ENCODE measurements at regions not wholly inside any gene's neighbourhood (a gene's known extent, or its start where the extent isn't known, plus 50 kb on each side); places are given as distances from the start of the nearest gene placed in this dataset.

DNA sequence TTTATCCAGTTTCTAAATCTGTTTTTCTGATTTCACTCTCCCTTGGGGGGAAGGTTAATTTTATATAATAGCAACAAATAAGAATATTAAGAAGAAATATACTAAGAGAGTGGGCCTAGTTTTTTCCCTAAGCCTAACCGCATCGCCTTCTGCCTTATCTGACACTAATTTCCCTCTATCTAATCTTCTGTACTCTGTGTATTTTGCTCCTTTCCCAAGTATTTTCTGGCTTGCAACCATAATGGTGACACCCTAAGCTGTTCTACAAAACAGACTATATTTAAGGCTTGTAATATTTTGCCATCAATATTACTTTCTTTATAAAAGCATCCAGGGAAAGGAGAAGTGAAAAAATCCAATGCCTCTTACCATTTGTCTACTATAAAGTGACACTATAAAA is 1168.8 kb downstream of the GALC start:
- TF ChIP-seq EZH2phosphoT487 (IDR thresholded peaks at IDR 0.05; ENCODE audit: borderline replicate concordance, low read length) (no peak), CTCF (IDR thresholded peaks at IDR 0.05; ENCODE audit: low read depth, low read length, poor library complexity, severe bottlenecking) (no peak)
- no peaks in the 10 kb centered on the region for H3K79me2 ChIP-seq (ENCODE audit: control insufficient read depth, low read length)
- H3K4me1 ChIP-seq (ENCODE audit: control insufficient read depth, low read length) = no peaks in the 10 kb centered on the region
- no peak overlapping the region for H3K4me2 ChIP-seq (ENCODE audit: low read length)
- no peaks in the 10 kb centered on the region for H3F3A ChIP-seq (ENCODE audit: control insufficient read depth, insufficient read depth)
- H3K9me3 ChIP-seq (ENCODE audit: control insufficient read depth, insufficient read depth, low read length) = no peaks in the 10 kb centered on the region
- H3K9me2 ChIP-seq (replicated peaks; ENCODE audit: control insufficient read depth, low read length) = no peaks in the 10 kb centered on the region
- H3K4me3 ChIP-seq (ENCODE audit: low read length) = no peak overlapping the region
- H3K27me3 ChIP-seq (ENCODE audit: control insufficient read depth, low read length) = no peaks in the 10 kb centered on the region
- H3K27ac ChIP-seq (ENCODE audit: low read depth, low read length) = no peak overlapping the region
- no peaks in the 10 kb centered on the region for H4K20me1 ChIP-seq (ENCODE audit: control insufficient read depth, insufficient read depth, low read depth, low read length)
- H3K36me3 ChIP-seq (ENCODE audit: control insufficient read depth, low read length) = no peaks in the 10 kb centered on the region

DNA sequence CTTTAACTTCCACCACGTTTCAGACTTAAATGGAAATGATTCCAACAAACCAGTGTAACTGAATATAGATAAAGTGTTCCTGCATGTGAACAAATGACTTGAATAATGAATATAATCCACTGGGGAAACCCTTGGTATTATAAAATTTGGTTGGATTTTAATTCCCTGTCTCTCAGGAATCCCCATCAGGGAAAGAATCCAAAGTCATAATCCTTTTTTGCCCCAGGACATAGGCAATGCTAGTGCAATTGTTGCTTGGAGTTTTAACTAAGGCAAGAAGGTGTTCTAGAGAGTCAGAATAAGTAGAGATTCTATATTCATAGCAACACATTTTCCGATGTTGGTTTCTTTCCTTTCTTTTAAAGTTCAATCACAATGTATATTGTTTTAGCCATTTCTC is 1169.4 kb downstream of the GALC start:
- Histone ChIP-seq H3K4me2 (ENCODE audit: low read length) (no peak overlapping the region), H3F3A (ENCODE audit: control insufficient read depth, insufficient read depth) (no peaks in the 10 kb centered on the region), H3K27ac (ENCODE audit: low read depth, low read length) (no peak overlapping the region), H3K9me2 (replicated peaks; ENCODE audit: control insufficient read depth, low read length) (no peaks in the 10 kb centered on the region), H3K9me3 (ENCODE audit: control insufficient read depth, insufficient read depth, low read length) (no peaks in the 10 kb centered on the region), H4K20me1 (ENCODE audit: control insufficient read depth, insufficient read depth, low read depth, low read length) (no peaks in the 10 kb centered on the region), H3K4me1 (ENCODE audit: control insufficient read depth, low read length) (no peaks in the 10 kb centered on the region), H3K4me3 (ENCODE audit: low read length) (no peak overlapping the region), H3K27me3 (ENCODE audit: control insufficient read depth, low read length) (no peaks in the 10 kb centered on the region), H3K79me2 (ENCODE audit: control insufficient read depth, low read length) (no peaks in the 10 kb centered on the region), H3K36me3 (ENCODE audit: control insufficient read depth, low read length) (no peaks in the 10 kb centered on the region)
- TF ChIP-seq CTCF (IDR thresholded peaks at IDR 0.05; ENCODE audit: low read depth, low read length, poor library complexity, severe bottlenecking) (no peak), EZH2phosphoT487 (IDR thresholded peaks at IDR 0.05; ENCODE audit: borderline replicate concordance, low read length) (no peak)

DNA sequence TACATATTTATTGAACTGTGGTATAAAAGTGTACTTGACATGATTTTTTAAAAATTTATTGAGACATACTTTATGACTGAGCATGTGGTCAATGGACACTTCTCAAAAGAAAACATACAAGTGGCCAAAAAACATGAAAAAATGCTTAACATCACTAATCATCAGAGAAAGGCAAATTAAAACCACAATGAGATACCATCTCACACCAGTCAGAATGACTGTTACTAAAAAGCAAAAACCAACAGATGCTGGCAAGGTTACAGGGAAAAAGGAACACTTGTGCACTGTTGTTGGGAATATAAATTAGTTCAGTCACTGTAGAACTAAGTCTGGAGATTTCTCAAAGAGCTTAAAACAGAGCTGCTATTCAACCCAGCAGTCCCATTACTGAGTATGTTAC is 1177.6 kb downstream of the GALC start:
- Histone ChIP-seq H3K4me3 (ENCODE audit: low read length) (no peak overlapping the region), H4K20me1 (ENCODE audit: control insufficient read depth, insufficient read depth, low read depth, low read length) (no peaks in the 10 kb centered on the region), H3K27ac (ENCODE audit: low read depth, low read length) (no peak overlapping the region), H3K4me2 (ENCODE audit: low read length) (no peak overlapping the region), H3K79me2 (ENCODE audit: control insufficient read depth, low read length) (no peaks in the 10 kb centered on the region), H3K27me3 (ENCODE audit: control insufficient read depth, low read length) (no peaks in the 10 kb centered on the region), H3K4me1 (ENCODE audit: control insufficient read depth, low read length) (no peaks in the 10 kb centered on the region), H3F3A (ENCODE audit: control insufficient read depth, insufficient read depth) (no peaks in the 10 kb centered on the region), H3K36me3 (ENCODE audit: control insufficient read depth, low read length) (no peaks in the 10 kb centered on the region), H3K9me2 (replicated peaks; ENCODE audit: control insufficient read depth, low read length) (no peaks in the 10 kb centered on the region), H3K9me3 (ENCODE audit: control insufficient read depth, insufficient read depth, low read length) (no peaks in the 10 kb centered on the region)
- TF ChIP-seq CTCF (IDR thresholded peaks at IDR 0.05; ENCODE audit: low read depth, low read length, poor library complexity, severe bottlenecking) (no peak), EZH2phosphoT487 (IDR thresholded peaks at IDR 0.05; ENCODE audit: borderline replicate concordance, low read length) (no peak)

DNA sequence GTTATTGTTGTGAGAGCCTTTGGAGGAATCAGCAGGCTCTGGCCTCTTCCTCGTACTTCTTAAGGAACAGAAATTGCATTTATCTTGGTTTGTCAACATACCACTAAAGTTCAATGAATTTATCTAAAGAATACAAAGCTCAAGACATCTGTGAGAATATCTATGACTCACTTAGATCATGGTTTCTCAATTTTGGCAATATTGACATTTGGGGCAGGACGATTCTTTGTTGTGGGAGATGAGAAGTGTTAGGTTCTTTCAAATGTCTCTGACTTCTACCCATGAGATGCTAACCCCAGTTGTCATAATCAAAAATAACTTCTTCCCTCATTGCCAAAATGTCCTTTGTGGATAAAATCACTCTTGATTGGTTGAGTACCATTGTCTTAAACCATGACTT is 1190.3 kb downstream of the GALC start:
- Histone ChIP-seq H4K20me1 (ENCODE audit: control insufficient read depth, insufficient read depth, low read depth, low read length) (no peaks in the 10 kb centered on the region), H3K36me3 (ENCODE audit: control insufficient read depth, low read length) (no peaks in the 10 kb centered on the region), H3K4me1 (ENCODE audit: control insufficient read depth, low read length) (no peaks in the 10 kb centered on the region), H3K9me2 (replicated peaks; ENCODE audit: control insufficient read depth, low read length) (no peaks in the 10 kb centered on the region), H3K79me2 (ENCODE audit: control insufficient read depth, low read length) (no peaks in the 10 kb centered on the region), H3K27ac (ENCODE audit: low read depth, low read length) (no peak overlapping the region), H3K27me3 (ENCODE audit: control insufficient read depth, low read length) (no peaks in the 10 kb centered on the region), H3K9me3 (ENCODE audit: control insufficient read depth, insufficient read depth, low read length) (no peaks in the 10 kb centered on the region), H3K4me2 (ENCODE audit: low read length) (no peak overlapping the region), H3F3A (ENCODE audit: control insufficient read depth, insufficient read depth) (no peaks in the 10 kb centered on the region), H3K4me3 (ENCODE audit: low read length) (no peak overlapping the region)
- TF ChIP-seq CTCF (IDR thresholded peaks at IDR 0.05; ENCODE audit: low read depth, low read length, poor library complexity, severe bottlenecking) (no peak), EZH2phosphoT487 (IDR thresholded peaks at IDR 0.05; ENCODE audit: borderline replicate concordance, low read length) (no peak)
